Testis (tissue), 2 donors: ENCODE measurements at regions not wholly inside any gene's neighbourhood (a gene's known extent, or its start where the extent isn't known, plus 50 kb on each side); places are given as distances from the start of the nearest gene placed in this dataset.

ENCODE experiments used
- CTCF ChIP-seq, 3 experiments: fragments of 450-650 bp in 2 of 3; fragments of 200-600 bp in 1 of 3; sonication (generic) in 1 of 3; IDR thresholded peaks; one replicate each; pipeline ENCODE4 v1.5.1; 2016 to 2019; ENCODE audit warnings: antibody characterized with exemption in 3 of 3, mild to moderate bottlenecking in 2 of 3, moderate library complexity in 1 of 3
- POLR2A ChIP-seq: fragments of 450-650 bp; IDR thresholded peaks from one replicate; pipeline ENCODE4 v1.6.1; 2017; ENCODE audit warnings: antibody characterized with exemption, mild to moderate bottlenecking, moderate library complexity

DNA sequence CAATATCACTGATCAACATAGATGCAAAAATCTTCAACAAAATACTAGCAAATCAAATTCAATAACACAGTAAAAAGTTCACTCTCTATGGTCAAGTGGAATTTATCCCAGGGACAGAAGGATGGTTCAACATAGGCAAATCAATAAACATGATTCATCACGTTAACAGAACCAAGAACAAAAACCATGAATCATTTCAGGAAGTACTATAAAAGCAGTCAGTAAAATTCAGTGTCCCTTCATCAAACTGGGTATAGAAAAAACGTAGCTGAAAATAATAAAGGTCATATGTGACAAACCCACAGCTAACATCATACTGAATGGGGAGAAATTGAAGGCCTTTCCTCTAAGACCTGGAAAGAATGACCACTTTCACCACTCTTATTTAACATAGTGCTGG is 172.1 kb downstream of the POLR2M start:
- TF ChIP-seq CTCF (IDR thresholded peaks at IDR 0.05): no peak
- no peak for TF ChIP-seq POLR2A
